GM19240 (cell line): ENCODE measurements at regions not wholly inside any gene's neighbourhood (a gene's known extent, or its start where the extent isn't known, plus 50 kb on each side); places are given as distances from the start of the nearest gene placed in this dataset.

ENCODE experiments used
- DNase-seq: peaks from one replicate; pipeline ENCODE4 v3.0.0; 2011; ENCODE audit warnings: low spot score; ENCODE audit not compliant: insufficient read length

DNA sequence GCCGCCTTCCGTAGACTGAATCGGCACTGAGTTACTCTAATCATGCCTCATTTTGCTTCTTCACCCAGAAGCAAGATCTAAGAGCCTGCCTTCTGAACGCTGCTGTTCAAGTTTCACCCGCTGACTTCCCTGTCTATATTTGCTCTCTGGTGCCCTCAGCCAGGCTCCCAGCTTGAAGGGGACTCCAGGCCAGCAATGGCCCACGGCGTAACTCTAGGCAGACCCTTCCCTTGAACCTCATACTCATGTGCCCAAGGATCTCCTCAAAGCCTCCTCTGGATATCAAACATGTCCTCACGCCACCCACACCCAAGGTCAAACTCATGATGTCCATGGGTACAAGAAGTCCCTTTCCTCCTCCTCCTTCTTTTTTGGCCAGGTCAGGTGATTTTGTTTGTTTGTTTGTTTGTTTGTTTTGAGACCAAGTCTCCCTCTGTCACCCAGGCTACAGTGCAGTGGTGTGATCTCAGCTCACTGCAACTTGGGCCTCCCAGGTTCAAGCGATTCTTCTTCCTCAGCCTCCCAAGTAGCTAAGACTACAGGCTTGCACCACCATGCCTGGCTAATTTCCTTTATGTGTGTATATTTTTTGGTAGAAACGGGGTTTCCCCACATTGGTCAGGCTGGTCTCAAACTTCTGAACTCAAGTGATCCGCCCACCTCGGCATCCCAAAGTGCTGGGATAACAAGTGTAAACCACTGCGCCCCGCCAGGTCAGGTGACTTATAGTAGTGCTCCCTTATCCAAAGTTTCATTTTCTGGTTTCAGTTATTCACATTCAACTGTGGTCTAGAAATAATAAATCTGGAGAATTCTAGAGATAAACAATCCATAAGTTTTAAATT, 239.0 kb downstream of the SYK start:
- DNase-seq = no peak

DNA sequence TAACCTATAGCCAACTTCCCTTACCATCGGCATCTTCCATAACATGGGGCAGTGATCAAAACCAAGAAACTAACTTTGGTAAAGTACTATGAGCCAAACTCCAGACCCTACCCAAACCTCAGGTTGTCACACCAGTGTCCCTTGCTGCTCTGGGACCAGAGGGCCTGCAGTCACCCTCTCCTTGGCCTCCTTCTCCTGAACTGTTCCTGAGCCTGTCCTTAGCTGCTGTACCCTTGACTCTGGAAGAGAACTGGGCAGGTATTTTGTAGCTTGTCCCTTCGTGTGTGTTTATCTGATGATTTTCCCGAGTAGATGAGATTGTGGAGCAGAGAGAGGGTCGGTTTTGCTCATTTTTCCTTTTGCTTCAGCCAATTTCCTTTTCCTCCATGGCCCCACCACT, 240.4 kb downstream of the SYK start:
- DNase-seq = no peak

DNA sequence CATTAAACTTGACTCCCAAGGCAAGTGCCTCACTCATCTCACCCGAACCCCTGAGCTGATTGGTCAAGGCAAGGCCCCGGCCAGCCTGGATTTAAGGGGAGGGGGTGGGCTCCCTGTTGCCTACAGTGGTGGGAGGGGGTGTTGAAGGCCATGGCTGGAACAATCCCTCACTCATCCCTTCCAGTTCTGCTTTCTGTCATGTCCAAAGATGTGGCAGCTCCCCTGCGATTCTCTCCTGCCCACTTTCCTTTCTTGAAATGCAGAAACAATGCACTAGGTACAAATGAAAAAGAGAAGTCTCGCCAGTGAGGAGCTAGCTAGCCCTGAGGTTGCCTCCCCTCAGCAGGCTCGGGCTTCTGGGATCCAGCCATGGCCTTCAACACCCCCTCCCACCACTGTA, 240.9 kb downstream of the SYK start:
- DNase-seq = no peak

DNA sequence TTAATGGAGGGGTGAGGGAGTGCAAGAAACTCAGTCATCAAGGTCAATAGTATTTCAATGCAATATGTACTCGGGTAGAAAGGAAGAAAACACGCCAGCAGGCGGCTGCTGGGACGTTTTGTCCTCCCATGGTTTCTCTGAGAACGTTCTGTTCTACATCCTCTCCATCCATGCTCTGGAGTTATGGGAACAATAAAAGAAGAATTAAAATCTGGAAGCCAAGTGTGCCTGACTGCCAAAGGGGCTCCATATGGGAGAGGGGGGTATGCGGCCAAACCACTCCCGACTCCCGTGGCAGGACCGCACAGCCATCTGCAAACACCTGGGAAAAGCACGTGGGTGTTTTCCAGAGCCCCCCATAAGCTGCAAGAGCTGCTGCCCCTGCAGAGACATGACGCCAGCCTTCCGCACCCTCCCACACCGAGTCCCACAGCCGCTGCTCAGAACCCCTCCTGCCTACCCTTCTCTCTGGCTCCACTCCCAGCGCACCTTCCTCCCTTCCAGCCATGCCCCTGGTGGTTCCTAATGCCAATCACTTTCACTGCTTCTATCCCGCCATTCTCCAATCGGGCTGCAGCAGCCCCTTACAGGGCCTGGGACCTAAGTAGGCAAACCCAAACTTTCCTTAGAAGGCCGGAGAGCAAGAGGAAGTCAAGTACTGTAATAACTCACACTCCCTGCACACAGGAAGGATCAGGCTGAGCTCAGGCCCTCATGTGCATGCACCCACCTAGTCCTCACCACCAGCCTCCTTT, 241.6 kb downstream of the SYK start:
- DNase-seq = no peak

DNA sequence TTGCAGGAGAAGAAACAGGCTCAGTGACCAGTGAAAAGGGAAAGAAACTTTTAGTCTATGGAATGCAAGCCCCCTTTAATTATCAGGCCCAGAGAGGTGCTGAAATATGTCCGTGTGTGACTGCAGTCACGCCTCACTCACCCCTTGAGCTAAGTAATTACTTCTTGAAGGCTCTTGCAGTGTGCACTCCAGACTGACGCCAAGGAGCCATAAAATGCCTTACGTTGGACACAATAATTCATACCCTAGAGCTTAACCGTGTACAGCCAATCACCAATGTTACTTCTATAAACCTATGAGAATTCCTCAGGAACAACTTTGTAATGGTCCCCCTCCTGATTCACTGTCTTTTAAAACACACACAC, 242.2 kb downstream of the SYK start:
- DNase-seq = no peak

DNA sequence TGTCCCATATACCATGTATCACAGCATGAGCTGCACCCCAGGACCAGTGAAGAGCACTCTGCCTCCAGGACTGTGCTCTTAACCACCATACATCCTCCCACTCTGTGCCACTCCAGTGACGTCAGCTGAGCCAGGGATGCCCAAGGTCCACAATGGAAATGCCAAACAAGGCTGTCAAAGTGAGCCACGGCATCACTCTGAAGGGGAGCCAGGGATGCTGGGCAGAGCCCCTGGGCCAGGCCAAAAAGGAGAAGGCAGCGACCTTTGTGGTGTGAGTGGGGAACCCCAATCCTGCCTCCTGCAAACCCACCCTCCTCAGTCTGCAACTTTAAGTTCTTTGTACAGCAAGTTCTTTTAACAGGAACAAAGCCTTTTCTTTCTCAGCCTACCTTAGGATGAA, 242.7 kb downstream of the SYK start:
- DNase-seq = no peak

DNA sequence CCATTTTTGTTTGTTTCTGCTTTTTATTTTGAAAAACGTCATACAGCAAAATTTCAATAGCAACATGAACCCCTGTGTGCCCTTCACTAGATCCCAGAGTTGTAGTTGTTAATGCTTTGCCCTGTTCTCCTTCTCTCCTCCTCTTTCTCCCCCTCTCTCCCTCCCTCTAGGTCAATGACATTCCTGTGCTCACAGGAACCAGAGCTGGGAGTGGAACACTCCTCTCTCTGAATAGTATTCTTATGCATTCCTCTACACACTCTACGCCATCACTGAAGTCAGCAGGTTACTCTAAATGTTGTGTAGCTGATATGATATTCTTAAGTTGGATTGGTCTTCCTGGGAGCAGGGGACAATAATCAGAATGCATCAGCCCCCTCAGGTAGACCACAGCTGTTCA, 243.4 kb downstream of the SYK start:
- no peak for DNase-seq

DNA sequence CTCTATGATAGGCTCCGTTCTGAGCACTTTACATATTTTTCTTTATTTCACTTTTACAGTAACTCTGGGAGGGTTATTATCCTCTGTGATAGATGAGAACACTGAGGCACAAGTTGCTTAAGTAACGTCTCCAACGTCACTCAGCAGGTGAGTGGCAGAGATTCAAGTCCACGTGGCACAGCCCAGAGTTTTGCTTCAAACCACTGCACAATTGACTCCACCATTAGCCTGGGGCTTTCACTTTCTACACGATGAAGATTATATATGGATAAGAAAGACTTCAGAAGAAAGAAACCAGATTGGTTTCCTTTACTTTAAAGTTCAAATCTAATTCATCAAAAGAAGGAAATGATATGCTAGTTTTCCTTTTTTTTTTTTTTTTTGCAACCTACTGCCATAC, 245.9 kb downstream of the SYK start:
- DNase-seq = no peak

DNA sequence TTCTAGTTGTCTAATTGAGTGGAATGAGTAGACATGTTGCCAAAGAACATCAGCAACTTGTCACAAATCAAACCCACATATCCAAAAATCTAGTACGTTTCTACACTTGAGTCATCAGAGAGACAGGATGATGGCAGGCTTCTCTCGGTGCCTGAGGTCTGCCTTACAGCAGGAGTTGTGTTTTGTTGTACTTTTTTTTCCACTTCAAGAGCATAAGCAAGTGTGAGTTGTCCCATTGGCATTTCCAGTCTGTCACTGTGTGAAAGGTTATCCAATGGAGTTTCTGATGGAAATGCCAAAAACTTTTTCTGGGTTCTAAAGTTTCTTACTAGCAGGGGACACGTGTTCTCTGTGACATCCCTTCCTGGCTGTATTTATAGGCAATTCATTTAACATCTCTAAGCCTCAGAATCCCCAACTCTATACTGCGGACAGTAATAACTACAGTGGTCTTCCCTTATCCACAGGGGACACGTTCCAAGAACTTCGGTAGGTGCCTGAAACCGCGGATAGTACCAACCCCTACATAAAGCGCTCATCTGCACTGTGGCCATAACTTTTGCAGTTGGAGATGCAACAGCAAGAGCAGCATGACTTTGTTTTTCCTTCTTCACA, 246.5 kb downstream of the SYK start:
- no peak for DNase-seq

DNA sequence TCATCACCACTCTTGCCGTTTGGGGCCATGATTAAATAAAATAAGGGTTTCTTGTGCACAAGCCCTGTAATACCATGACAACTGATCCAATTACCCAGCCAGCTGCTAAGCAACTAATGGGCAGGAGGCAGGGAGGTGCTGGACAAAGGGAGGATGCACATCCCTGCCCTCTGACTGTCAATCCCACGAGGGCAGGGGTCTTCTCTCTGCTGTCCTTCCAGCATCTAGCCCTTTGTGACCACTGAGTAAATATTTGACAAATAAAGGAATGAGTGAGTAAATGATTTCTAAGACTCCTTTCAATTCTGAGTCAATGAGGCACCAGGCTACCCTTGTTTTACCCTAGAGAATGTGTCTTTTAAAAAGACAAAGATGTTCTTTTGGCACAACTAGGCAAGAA, 247.1 kb downstream of the SYK start:
- no peak for DNase-seq

DNA sequence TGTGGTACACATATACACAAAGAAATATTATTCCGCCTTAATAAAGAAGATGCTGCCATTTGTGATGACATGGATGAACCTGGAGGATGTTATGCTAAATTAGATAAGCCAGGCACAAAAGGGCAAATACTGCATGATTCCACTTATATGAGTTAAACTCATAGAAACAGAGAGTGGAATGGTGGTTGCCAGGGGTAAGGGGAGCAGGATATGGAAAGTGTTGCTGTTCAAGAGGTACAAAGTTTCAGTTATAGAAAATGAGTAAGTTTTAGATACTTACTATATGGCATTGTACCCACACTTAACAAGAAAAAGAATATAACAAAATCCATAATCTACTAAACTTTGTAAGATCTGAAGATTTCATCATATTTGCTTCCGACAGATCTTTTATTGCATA, 252.2 kb downstream of the SYK start:
- DNase-seq = no peak

DNA sequence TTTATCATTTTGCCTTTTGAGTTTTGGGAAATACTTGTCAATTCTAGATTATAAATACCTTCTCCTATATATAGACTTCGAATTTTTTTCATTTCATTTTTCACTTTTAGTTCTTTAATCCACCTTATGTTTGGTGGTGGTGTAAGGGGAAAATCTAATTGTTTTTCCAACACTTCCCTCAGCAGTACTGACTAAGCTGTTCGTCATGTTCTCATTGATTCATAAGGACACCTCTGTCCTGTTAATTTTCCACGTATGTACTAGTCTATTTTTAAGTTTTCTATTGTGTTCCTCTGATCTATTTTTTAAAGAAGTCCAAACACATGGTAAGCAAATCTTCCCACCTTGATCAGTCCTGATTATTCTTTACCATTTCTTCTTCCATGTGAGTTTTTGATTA, 254.2 kb downstream of the SYK start:
- DNase-seq = no peak

DNA sequence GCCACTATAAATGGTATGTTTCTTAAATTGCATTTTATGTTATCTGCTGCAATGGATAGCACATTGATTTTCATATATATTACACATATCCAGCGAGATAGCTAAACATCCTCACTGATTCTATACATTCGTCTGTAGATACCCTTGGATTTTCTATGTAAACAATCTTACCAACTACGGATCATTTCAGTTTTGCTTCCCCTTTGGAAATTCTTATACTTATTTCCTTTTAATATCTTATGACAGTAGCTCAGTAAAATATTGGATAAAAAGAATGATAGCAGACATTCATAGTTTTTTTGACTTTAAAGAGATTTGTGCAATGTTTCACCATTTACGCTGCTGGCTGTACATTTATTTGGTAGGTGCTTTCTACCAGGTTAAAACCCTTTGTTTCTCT, 254.9 kb downstream of the SYK start:
- DNase-seq = no peak

DNA sequence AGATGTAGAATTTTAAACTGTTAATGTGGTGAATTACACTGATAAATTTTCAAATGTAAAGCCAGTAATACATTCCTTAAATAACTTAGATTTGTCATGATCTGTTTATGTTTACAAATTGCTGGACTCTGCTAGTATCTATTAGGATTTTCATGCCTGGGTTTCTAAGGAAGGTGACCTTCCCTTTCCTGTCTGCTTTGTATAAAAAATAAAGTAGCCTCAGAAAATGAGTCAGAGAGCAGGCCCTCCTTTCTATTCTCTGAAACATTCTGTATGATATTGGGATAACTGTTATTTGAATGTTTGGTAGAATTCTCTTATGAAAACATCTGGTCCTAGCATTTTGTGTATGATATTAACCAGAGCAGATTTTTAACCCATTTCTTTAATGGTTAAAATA, 255.3 kb downstream of the SYK start:
- DNase-seq = no peak

DNA sequence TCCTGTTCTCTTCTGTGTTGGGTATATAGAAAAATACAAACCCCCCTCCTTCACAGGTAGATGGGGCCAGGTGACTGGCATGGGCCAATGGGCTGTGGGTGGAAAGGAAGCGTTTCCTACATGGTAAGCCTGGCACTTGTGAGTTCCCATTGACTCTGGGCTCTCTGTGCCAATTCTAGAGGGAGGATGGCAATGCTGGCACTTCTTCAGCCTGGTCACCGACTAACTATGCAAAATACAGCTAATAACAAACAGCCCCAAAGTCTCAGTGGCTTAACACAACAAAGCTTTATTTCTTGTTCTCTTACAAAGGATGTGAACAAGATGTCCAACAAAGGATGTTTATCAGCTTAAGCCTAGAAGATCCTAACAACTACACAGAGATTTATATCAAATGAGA, 258.1 kb downstream of the SYK start:
- DNase-seq = no peak

DNA sequence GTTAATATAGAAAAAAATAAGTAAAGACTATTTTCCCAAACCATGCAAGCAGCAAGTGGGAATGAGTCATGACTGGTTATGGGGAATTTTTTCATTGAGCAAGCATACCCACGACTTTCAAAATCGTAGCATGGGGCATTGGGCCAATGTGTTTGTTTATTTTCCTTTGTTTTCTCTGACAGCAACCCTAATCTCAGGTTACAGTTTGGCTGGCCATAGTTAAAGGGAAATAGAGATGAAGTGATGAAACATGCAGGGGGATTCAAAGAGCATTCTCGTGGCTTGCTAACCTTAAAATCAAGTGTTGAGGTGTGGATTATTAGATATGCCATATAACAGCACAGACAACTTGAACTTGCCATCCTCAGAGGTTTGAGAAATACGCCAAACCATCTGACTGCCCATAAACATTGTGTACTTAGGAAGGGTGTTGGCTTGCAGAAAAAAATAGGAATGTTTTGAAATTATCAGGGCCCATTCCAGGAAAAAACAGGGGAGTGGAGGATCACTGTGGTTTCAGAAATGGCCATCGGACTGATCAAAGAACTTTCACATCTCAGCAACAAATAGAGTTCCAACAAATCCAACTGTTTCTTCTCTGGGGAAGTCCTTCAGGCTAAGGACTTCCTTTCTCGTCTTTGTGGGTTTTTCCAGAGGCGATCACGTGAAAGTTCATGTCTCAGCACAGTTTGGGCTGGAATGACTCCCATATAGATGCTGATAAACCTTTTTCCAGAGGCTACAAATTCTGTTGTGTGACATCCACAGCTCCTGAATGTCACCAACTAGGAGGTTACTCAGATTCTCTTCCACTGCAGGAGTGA, 259.1 kb downstream of the SYK start:
- no peak for DNase-seq

DNA sequence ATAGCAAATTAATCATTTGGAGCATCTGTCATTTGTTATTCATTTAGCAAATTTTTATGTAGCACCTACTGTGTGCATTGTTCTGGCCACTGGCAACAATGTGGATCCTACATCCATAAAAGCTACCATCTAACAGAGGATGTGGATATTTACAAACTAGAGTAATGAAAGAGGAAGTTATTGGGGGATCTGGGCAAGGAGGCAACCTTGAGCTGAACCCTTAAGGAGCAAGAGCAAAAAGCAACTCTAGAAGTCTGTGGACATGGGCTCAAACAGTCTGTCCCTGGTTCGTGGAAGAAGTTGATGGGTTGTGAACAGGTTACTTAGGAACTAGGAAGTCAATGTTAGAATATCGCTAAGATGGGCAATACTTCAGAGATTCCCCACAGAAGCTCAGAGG, 259.9 kb downstream of the SYK start:
- DNase-seq = no peak

DNA sequence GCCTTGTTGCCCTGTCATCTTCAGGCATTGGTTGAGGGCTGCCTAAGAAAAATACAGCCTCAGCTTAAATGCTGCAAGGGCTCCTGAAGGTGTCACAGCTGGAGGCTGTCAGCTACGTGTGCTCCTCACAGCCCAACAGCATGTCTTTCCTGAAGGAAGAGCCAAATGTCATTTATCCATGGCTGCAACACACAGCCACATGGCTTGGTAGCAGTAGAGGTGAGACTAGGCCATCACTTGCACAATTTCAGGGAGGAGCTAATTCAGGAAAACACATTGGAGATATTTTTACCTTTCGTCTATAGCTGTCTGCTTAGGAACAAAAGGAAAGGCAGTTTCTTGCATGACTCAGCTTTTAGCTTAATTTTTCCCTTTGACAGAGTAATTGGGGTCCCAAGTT, 260.7 kb downstream of the SYK start:
- no peak for DNase-seq

DNA sequence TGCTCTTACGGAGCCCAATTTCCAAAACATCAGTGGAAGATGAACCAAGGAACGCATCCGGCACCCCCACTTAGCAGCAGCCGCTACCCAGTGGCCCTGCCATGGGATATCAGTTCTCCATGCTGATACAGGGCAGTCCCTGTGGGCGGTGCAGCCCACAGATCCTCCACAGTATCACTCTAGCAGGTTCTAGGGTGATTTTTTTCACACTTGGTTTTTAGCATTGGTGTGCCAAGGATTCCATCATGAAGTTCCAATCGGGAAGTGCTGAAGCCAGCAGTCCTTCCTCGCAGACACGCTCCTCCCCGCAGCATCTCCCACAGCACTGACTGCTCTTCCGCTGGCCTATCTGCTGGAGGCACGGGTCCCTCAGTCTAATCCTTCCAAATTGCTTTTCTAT, 261.9 kb downstream of the SYK start:
- DNase-seq = no peak

DNA sequence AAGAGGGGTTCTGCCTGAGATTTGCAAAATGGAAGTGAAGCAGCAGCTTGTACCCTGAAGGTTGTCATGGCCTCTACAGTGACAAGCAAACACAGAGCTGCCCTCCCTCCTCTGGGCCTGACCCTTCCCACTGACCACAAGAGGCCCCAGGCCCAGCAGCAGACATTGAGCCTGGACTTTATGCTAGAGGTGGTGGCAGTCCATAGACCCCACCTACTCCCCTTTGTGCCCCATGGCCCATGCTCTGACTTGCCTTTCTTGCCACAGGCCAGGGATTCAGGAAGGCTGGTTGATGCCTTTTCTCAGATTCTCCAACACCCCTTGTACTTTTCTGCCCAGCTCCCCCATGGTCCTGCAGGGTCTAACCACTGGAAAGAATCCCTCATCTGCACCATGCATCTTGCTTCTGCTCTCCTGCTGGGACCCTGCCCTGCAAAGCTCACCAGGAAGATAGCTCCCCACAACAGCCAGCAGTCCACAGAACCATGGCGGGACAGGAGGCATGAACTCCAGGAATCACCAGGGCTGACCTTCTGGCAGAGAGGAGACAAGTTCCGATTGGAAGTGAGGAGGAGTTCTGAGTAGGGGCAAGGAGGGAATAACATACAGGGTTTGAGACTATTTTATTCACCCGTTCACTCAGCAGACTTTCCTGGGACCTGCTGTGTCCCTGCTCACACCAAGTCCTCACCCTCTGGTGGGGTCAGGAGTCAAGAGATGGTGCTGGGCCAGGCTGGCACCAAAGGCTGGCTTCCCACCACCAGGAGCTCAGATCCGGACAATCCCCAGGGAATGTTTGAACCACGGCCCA, 263.8 kb downstream of the SYK start:
- DNase-seq = no peak

DNA sequence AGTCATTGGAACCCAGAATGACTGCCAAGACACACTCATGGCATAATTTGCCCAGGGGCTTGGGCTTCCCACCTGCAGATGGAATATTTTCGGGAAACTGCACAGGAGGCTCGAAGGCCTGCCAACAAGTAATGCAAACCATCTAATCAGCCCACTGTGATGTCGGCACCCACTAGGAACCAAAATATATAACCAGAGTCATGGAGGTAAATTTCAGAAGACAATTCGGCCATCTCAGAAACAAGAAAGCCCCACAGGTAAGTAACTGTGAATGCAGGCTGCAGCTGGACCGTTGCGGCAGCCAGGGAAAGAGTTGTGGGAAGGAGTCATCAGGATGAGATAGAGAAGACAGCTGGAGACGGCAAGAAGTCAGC, 264.4 kb downstream of the SYK start:
- no peak for DNase-seq
